ENCODE measurements at regions not wholly inside any gene's neighbourhood (a gene's known extent, or its start where the extent isn't known, plus 50 kb on each side); places are given as distances from the start of the nearest gene placed in this dataset.

DNA sequence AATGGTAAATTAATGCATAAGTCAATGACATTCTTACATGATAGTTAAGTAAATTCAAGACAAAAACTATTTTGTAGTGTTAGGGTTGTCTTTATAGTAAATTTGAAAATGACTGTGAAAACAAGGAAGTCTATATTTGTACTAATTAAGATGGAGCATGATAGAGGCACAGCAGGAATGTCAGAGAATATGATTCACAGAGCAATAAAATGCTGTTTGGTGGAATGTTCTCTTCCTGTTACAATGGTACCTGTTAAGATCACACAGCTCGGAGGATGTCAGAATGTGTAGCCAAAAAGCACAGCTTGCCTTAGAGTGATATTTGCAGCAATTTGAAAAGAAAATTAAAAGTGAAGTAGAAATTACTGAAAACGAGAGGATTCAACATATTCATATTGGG is 2339.7 kb upstream of the RAG2 start:
- TF ChIP-seq, protein P1, sequence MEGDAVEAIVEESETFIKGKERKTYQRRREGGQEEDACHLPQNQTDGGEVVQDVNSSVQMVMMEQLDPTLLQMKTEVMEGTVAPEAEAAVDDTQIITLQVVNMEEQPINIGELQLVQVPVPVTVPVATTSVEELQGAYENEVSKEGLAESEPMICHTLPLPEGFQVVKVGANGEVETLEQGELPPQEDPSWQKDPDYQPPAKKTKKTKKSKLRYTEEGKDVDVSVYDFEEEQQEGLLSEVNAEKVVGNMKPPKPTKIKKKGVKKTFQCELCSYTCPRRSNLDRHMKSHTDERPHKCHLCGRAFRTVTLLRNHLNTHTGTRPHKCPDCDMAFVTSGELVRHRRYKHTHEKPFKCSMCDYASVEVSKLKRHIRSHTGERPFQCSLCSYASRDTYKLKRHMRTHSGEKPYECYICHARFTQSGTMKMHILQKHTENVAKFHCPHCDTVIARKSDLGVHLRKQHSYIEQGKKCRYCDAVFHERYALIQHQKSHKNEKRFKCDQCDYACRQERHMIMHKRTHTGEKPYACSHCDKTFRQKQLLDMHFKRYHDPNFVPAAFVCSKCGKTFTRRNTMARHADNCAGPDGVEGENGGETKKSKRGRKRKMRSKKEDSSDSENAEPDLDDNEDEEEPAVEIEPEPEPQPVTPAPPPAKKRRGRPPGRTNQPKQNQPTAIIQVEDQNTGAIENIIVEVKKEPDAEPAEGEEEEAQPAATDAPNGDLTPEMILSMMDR (IDR thresholded peaks at IDR 0.05), result no peak
- no peak for TF ChIP-seq POLR2A (IDR thresholded peaks at IDR 0.05)
